Smooth muscle cell (in vitro differentiated cells): ENCODE measurements at regions not wholly inside any gene's neighbourhood (a gene's known extent, or its start where the extent isn't known, plus 50 kb on each side); places are given as distances from the start of the nearest gene placed in this dataset.

Source experiments
- DNase-seq: peaks from one replicate; lab custom pipeline; 2025; ENCODE audit not compliant: unreplicated experiment; lab: John Stamatoyannopoulos, UW
- H2AFZ ChIP-seq: fragments of 200-600 bp; sonication (generic); 2 replicates; pipeline ENCODE4 v1.6.0; 2016; ENCODE audit warnings: antibody characterized with exemption, low read depth, mild to moderate bottlenecking
- H3F3A ChIP-seq: fragments of 200-600 bp; sonication (generic); 2 replicates; pipeline ENCODE4 v1.6.0; 2017; ENCODE audit warnings: antibody characterized with exemption, low read depth
- H3K27ac ChIP-seq: fragments of 200-600 bp; sonication (generic); 2 replicates; pipeline ENCODE4 v1.5.1; 2016; ENCODE audit warnings: low read depth, mild to moderate bottlenecking
- H3K27me3 ChIP-seq: fragments of 200-600 bp; sonication (generic); 2 replicates; pipeline ENCODE4 v1.6.1; 2016; ENCODE audit warnings: low read depth, mild to moderate bottlenecking
- H3K36me3 ChIP-seq: fragments of 200-600 bp; sonication (generic); 2 replicates; pipeline ENCODE4 v1.5.1; 2016; ENCODE audit warnings: low read depth
- H3K4me1 ChIP-seq: fragments of 200-600 bp; sonication (generic); 2 replicates; pipeline ENCODE4 v1.5.1; 2016; ENCODE audit warnings: low read depth
- H3K4me2 ChIP-seq: fragments of 200-600 bp; sonication (generic); 2 replicates; pipeline ENCODE4 v1.6.0; 2016; ENCODE audit warnings: mild to moderate bottlenecking
- H3K4me3 ChIP-seq: fragments of 200-600 bp; sonication (generic); 2 replicates; pipeline ENCODE4 v1.5.1; 2016; ENCODE audit warnings: mild to moderate bottlenecking
- H3K79me2 ChIP-seq: fragments of 200-600 bp; sonication (generic); 2 replicates; pipeline ENCODE4 v1.6.0; 2016; ENCODE audit warnings: low read depth, mild to moderate bottlenecking
- H3K9ac ChIP-seq: fragments of 200-600 bp; sonication (generic); 2 replicates; pipeline ENCODE4 v1.6.0; 2016; ENCODE audit warnings: low read depth
- H3K9me3 ChIP-seq: fragments of 200-600 bp; sonication (generic); replicated peaks from 2 replicates; pipeline ENCODE4 v1.5.1; 2016; ENCODE audit warnings: low read depth
- H4K20me1 ChIP-seq: fragments of 200-600 bp; sonication (generic); 2 replicates; pipeline ENCODE4 v1.6.0; 2016; ENCODE audit warnings: low read depth
- CTCF ChIP-seq: fragments of 200-600 bp; sonication (generic); IDR thresholded peaks from 2 replicates; pipeline ENCODE4 v1.5.1; 2017; ENCODE audit warnings: borderline replicate concordance, mild to moderate bottlenecking, antibody characterized with exemption; ENCODE audit not compliant: insufficient read depth, poor library complexity, severe bottlenecking
- WGBS: methylation state at CpG from one replicate; pipeline ENCODE4 v1.1.7; 2016; ENCODE audit warnings: low lambda C conversion rate; 5-methylcytosine and 5-hydroxymethylcytosine counted together

- H3K4me2 ChIP-seq: peak overlapping the region; percentile 8
- WGBS: 27% methylated on average over 2 of the region's 4 CpGs
- H2AFZ ChIP-seq: no peak overlapping the region
- H3K4me1 ChIP-seq: peaks cover 12% of the 10 kb centered on the region
- TF ChIP-seq CTCF: no peak
- no peak for DNase-seq
- H3K79me2 ChIP-seq: no peaks in the 10 kb centered on the region
- H3K9me3 ChIP-seq: no peaks in the 10 kb centered on the region
- H3K36me3 ChIP-seq: no peaks in the 10 kb centered on the region
- H3F3A ChIP-seq: no peaks in the 10 kb centered on the region
- H4K20me1 ChIP-seq: no peaks in the 10 kb centered on the region
- H3K4me3 ChIP-seq: no peak overlapping the region
- H3K27me3 ChIP-seq: no peaks in the 10 kb centered on the region
- no peak overlapping the region for H3K9ac ChIP-seq
- H3K27ac ChIP-seq: peak overlapping the region; percentile 1
Measured at GRCh38 chr15:86001200-86001599, 78.5 kb upstream of the AGBL1 start.

GRCh38 chr15:86002444-86002843, 77.2 kb upstream of the AGBL1 start:
- DNase-seq: no peak
- Histone ChIP-seq H4K20me1 (no peaks in the 10 kb centered on the region), H3K79me2 (no peaks in the 10 kb centered on the region), H3K4me1 (peaks cover 12% of the 10 kb centered on the region), H3K27me3 (no peaks in the 10 kb centered on the region), H3F3A (no peaks in the 10 kb centered on the region), H3K9me3 (no peaks in the 10 kb centered on the region), H3K4me2 (no peak overlapping the region), H3K27ac (no peak overlapping the region), H3K36me3 (no peaks in the 10 kb centered on the region), H3K9ac (no peak overlapping the region), H3K4me3 (no peak overlapping the region), H2AFZ (no peak overlapping the region)
- no peak for TF ChIP-seq CTCF

- H3K4me2 ChIP-seq: no peak overlapping the region
- H3K27me3 ChIP-seq: no peaks in the 10 kb centered on the region
- H3K27ac ChIP-seq: no peak overlapping the region
- H2AFZ ChIP-seq: no peak overlapping the region
- H4K20me1 ChIP-seq: no peaks in the 10 kb centered on the region
- WGBS: 91% methylated on average over 4 of the region's 4 CpGs
- no peak overlapping the region for H3K9ac ChIP-seq
- H3K4me1 ChIP-seq: peaks cover 12% of the 10 kb centered on the region
- no peak for DNase-seq
- H3K36me3 ChIP-seq: no peaks in the 10 kb centered on the region
- no peaks in the 10 kb centered on the region for H3K9me3 ChIP-seq
- H3F3A ChIP-seq: no peaks in the 10 kb centered on the region
- H3K4me3 ChIP-seq: no peak overlapping the region
- H3K79me2 ChIP-seq: no peaks in the 10 kb centered on the region
- TF ChIP-seq CTCF: no peak
Measured at GRCh38 chr15:86004061-86004460, 75.6 kb upstream of the AGBL1 start.

- H3K27ac ChIP-seq: no peak overlapping the region
- no peaks in the 10 kb centered on the region for H3K36me3 ChIP-seq
- H3K4me2 ChIP-seq: no peak overlapping the region
- no peak overlapping the region for H2AFZ ChIP-seq
- no peaks in the 10 kb centered on the region for H4K20me1 ChIP-seq
- WGBS: 97% methylated on average over 2 of the region's 2 CpGs
- TF ChIP-seq CTCF: no peak
- no peak overlapping the region for H3K4me3 ChIP-seq
- no peaks in the 10 kb centered on the region for H3K79me2 ChIP-seq
- H3K9me3 ChIP-seq: no peaks in the 10 kb centered on the region
- no peak overlapping the region for H3K9ac ChIP-seq
- no peaks in the 10 kb centered on the region for H3F3A ChIP-seq
- no peaks in the 10 kb centered on the region for H3K27me3 ChIP-seq
- no peak for DNase-seq
- peaks cover 1% of the 10 kb centered on the region for H3K4me1 ChIP-seq
Measured at GRCh38 chr15:86006546-86006945, 73.1 kb upstream of the AGBL1 start.
